Thyroid gland (tissue), 4 donors: ENCODE measurements at regions not wholly inside any gene's neighbourhood (a gene's known extent, or its start where the extent isn't known, plus 50 kb on each side); places are given as distances from the start of the nearest gene placed in this dataset.

Experiments
- CTCF ChIP-seq, 6 experiments: fragments of 200-600 bp in 3 of 6; fragments of 450-650 bp in 3 of 6; sonication (generic) in 3 of 6; IDR thresholded peaks; one replicate each; pipeline ENCODE4 v1.5.1; 2016 to 2019; ENCODE audit warnings: antibody characterized with exemption in 6 of 6, mild to moderate bottlenecking in 2 of 6, inconsistent platforms in 1 of 6, moderate library complexity in 1 of 6
- POLR2A ChIP-seq, 2 donors: fragments of 450-650 bp; IDR thresholded peaks; one replicate each; pipeline ENCODE4 v1.6.1; 2017; ENCODE audit warnings: antibody characterized with exemption in 2 of 2, mild to moderate bottlenecking in 2 of 2, moderate library complexity in 1 of 2

GRCh38 chrX:110985470-110985869 lies 110.5 kb upstream of the PAK3 start:
- no peak for TF ChIP-seq CTCF (IDR thresholded peaks at IDR 0.05)
- no peak for TF ChIP-seq POLR2A (IDR thresholded peaks at IDR 0.05)
